NOMO-1 (cell line): ENCODE measurements at regions not wholly inside any gene's neighbourhood (a gene's known extent, or its start where the extent isn't known, plus 50 kb on each side); places are given as distances from the start of the nearest gene placed in this dataset.
"Not testable (repeated sequence)": the region's sequence is repeated elsewhere in the genome, so short reads cannot be mapped to it uniquely, and the experiment has no call there.

Experiments
- DNase-seq, 2 experiments: peaks; one replicate each; lab custom pipeline; 2025; ENCODE audit not compliant: unreplicated experiment in 2 of 2; lab: John Stamatoyannopoulos, UW

DNA sequence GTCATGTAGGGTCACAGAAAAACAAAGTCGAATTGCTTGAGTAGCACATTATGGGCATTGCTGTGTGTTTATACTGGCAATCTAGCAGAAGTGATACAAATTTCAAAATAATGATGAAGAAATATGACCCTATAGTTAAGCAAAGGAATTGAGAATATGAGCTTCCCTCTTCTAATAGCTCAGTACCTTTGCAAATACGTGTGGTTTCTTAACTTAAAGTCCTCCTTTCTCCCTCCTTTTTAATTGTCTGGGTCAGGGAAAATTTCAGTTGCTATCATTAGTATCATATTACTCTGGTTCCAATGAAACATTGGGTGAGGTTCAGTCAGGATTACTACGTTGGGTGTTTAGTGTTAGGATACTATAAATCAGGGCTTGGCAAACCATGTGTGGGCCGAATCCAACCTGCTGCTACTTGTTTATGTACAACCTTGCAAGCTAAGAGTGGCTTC, 166.8 kb upstream of the CARMIL1 start:
- DNase-seq = peak; percentile 37 to 89

DNA sequence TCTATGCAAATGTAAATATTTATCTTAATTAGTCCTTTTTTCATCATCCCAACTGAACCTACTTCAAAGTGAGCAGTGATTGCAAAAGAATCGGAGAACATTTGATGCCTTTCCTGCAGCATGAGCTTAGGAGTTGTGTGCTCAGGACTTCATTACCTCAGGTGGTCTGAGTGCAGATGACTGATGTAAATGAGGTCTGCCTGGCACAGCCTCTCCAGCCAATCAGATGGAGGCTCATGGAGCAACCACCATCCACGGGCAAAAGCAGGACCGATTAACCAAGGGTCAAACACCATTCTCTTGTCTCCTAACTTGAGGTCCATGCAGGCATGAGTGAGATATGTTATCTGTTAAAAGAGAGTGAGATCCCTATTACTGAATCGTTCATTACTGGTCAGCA, 165.7 kb upstream of the CARMIL1 start:
- DNase-seq = no peak

DNA sequence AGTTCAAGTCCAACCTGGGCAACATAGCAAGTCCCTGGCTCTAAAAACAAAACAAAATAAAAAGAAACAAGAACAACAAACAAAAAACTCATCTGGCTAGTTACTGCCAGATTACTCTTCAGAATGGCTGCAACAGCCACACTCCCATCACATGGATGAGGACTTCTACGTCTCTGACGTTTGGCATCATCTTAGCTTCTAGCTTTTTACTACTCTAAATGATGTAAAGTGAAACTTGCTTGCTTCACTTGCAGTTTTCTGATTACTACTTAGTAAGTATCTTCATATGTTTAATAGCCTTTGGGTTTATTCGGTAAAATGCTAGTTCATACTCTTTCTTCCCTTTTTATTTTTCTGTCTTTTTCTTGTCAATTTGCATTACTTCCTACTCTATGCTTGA, 161.1 kb upstream of the CARMIL1 start:
- no peak for DNase-seq

DNA sequence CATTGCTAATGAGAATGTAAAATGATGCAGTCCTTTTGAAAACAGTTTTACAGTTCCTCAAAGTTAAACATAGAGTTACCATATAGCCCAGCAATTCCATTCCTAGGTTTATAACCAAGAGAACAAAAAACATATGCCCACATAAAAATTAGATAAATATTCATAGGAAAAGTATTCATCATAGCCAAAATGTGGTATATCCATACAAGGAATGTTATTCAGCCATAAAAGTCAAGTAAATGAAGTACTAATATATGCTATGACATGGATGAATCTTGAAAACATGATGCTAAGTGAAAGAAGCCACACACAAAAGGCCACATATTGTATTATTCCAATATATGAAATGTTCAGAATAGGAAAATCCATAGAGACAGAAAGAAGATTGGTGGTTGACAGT, 158.0 kb upstream of the CARMIL1 start:
- DNase-seq = no peak

DNA sequence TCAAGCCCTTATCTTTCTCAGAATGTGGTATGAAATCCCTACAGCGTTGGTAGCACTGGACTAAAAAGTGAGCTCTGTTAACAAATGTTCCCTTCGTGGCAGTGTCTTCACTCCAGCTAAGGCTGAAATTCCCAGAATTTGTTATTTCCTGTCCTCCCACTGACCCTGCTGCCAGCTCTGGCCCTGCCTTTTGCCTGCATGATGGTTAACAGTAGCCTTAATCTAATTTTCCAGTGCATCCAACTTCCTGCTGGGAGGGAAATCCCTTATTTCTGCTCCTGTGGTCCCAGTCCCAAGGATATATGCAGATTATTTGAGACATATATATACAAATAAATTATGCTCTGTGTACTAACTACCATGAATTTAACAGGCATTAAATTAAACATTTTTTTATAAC, 157.2 kb upstream of the CARMIL1 start:
- no peak for DNase-seq

DNA sequence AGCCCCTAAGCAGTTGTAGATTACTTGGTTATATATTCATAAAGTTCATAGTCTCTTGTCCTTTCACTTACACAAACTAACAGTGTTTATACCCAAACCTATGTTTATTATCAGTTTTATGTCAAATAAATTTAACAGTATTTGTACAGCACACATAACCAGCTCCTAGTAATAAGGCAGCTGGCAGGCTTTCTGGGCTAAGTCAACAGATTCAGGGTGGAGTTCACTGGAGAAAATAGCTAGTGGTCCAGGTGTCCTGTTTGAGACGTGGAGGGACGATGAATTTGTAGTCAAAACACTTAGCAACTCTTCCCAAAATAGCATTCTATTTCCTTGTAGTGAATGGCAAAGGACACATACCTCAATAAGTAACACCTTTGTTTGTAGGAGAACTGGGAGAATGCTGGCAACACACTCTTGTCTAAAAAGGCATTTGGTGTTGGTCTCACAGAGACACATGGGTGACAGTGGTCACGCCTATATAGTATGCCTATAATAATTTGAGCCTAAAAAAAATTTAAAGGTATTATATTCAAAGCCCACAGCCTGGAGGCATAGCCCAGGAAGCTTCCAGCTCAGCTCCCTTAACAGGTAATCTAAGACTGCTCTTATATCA, 156.4 kb upstream of the CARMIL1 start:
- DNase-seq = no peak

DNA sequence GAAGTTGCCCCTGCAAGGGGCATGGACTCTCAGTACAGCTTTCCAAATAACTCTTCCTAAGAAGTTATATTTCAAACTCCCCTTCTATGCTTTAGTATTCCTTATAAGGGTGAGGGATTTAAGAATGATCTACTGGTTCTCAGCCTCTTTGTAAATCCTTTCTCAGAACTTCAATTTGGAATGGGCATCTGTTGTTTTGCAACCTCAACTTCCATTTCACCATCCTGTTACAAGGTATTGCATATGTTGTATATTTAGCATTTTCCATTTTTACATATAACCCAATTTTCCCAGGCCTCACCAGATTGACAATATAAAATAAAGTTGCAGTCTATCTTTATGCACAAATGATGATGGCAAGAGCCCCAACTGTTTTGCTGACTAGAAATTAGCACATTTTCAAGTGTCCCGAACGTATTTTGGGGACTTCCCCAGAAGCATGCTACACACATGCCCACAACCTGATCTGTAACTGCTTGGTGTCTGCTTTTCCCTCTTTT, 154.9 kb upstream of the CARMIL1 start:
- peak in 1 of 2 experiments; percentile 5 for DNase-seq

DNA sequence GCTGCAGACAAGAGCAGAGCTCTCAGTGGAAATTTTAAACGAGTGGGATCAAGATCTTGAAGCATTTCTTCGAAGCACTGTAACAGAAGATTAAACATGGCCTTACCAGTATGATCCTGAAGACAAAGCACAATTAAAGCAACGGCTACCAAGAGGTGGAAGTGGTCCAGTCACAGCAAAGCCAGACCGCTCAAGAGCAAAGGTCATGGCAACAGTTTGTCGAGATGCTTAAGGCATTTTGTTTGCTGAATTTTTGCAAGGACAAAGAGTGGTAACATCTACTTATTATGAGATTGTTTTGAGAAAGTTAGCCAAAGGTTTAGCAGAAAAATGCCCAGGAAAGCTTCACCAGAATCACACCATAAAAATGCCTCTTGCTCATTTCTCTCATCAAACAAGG, 153.4 kb upstream of the CARMIL1 start:
- no peak for DNase-seq

DNA sequence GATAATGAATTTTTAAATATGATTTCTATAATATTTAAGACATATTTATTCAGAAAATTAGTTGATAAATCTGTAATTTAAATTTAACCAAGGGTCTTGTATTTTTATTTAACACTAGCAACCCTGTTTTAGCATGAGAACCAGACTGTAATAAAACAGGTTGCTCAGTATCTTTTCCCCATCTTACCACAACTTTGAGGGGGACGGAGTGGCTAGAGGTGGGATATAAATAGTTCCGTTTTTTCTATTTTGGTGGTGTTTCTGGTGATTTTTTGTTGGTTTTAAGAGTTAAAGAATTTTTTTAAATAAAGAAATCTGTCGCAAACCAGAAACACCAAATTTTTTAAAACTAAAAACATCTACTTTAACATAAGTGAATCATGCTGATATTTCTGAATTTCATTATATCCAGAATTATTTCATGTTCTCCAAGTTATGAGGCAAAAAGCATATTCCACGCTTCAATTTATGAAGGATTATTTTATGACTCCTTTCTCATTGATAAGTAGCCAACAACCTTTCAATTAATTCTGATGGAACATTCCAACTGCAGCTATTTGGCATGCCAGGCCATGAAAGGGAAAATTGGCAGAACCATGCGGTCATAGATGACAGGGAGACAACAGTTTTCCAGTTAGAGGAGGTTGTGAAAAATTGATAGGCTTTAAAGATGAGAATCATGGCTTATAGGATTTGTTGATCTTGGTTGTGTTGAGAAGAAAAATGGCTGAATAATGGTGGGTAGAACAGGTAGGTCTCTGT, 151.9 kb upstream of the CARMIL1 start:
- no peak for DNase-seq

DNA sequence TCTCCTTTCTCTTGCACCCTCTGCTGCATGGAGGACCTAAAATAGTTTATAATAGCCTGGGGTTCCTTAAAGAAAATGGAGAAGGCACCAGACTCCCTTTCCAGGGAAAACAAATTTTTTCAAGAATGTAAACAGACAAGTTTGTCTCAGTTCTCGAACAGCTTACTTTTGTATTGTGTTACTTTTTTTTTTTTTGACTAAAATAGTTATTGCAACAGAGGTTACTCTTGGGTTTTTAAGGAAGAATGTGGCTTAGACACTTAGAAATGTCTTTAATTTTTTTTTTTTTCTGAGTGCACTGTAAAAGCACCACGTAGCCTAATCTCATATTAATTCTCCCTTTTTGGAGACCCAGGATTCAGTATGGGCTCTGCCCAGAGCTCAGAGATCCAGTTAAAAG, 148.7 kb upstream of the CARMIL1 start:
- peak; percentile 29 to 32 for DNase-seq

DNA sequence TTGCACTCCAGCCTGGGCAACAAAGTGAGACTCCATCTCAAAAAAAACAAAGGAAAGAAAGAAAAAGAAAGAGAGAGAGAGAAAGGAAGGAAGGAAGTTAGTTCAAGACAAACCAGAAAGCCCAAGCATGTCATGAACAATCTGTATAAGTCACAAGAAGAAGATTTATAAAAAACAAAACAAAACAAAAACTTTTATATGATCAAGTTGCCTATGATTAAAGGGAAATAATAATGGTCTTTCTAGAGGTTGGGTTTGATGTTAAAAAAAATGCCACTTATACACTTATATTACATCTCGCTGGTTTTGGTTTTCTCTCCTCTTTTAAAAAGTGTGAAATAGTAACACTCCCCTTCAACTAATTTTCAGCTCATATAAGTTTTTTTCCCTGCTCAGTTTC, 146.2 kb upstream of the CARMIL1 start:
- no peak for DNase-seq

DNA sequence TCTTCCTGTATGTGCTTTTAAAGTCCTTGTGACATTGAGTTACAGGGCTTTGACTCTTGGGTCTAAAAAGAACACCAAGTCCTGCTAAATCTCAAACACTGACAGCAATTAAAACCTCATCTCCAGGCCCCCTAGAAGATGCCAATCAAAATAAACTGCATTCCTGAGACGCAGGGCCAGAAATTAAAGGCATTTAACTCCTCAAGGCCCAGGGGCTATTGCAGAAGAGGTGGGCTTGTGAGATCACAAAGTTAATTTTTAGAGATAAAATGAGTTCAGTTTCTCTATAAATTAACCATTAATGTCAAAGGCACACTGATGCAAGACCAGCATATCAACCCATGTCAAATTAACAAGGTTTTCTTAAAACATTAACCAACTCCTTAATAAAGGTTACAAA, 145.6 kb upstream of the CARMIL1 start:
- DNase-seq = no peak

DNA sequence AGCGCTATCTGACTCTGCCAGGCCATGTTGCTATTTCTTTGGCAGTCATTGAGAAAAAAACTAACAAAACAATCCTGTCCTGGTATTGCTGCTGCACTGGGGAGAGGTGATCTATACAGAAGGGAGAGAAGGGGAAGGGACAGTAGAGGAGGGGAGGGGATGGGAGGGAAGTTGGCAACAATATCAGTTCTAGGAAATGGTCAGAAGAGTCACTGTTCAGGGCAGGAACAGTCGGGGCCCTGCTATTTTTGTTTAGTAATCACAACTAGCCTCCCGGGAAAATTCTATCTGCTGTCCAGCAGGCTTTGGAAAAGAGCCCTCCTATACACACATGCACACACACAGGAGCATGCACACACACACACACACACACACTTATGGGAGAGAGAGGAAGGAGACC, 142.3 kb upstream of the CARMIL1 start:
- peak in 1 of 2 experiments; percentile 37 for DNase-seq

DNA sequence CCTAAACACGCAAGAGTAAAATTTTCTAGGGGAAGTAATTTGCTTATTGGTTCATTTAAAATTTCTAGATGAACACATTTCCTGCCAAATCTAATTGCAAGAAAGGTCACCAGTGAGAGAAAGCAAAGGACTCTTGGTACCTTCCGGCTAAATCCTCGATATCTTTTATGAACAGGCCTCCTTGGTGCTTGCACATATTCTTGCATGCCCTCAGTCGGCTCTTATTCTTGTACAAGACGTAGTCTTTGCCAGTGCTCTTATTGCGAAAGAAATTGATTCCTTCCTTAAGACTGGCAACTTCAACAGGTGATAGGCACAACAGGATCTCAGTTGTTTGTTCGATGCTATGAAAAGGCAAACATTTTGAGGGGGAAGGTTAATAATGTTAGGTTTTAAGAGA, 141.7 kb upstream of the CARMIL1 start:
- peak; percentile 24 to 50 for DNase-seq

DNA sequence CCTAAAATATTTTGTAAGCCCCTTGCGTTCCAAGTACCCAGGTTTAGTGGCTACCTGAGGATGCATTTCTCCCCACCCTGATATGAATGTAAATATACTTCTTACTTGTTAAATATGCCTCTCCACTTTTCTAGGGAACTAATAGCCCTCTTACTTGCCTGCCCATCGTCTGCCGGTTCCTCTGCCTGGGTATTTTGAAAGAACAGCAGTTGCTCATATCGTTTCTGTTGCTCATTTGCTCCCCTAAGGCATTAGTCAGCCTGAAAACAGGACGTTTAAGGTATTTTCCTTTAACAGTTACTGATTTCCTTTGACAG, 141.3 kb upstream of the CARMIL1 start:
- no peak for DNase-seq

DNA sequence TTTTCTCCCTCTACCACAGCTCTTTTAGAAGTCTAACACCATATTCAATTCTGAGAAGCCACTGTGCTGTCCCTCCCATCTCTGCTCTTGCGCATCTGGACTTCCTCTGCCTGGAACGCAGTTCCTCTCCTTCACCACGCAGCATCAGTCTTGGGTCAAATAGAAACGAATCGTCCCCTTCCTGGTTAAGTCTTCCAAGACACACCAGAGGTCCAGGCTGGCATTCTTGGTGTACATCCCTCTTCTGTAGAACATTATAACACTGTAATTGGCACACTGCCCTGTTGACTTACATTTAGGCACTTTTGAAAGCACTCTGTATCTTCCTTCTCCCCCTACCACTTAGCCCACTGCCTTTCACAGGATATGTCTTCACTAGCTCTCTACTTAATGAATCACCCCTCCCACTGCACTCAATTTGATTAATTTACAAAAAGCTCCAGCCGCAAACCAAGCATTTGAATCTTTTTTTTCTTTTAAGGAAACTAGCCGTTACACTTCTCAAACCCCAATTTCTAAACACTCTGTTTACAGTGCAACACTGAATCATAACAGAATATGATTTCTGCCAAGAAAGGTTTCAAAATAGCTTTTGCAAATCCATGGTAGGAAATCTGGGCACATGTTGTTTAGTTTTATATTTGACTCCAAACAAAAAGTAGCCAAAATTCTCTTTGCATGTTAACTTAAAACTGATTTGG, 140.8 kb upstream of the CARMIL1 start:
- DNase-seq = peak; percentile 82 to 93

DNA sequence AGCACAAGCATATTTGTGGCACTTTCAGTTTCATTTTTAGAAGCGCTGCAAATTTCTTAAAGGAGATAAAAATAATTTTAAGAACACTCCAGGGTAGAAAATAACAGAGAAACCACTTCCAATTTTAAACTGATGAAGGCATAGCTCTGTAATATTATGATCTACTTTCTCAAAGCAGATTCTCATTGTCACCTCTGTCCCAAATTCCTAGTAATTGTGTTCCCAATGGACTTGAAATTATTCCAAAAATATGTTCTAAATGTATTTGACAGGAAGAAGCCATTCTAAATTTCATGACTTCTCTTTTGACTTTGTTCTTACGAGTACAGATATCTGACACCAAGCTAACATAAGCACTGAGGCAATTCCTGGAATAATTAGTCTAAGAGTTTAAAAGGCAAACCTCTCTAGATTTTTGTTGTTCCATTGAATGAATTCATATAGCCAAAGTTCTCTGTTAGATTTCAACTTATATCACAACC, 140.2 kb upstream of the CARMIL1 start:
- no peak for DNase-seq

DNA sequence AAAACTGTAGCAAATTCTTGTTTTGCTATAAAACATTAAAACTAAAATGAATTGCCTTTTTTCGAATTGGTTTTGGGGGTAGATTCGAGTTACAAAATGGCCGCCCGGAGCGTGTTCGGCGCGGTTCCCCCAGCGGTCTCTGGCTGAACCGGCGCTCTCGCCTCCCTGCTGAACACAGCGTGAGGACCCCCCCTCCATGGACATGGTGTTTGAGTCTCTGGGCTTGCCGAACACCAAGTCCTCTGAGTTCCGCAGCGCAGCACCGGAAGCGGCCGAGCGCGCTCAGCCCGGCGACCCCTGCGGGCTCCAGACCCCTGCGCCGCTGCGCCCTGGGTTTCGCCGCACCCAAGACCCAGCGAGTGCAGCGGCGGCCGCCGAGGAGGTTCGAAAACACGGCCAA, 139.6 kb upstream of the CARMIL1 start:
- not testable (repeated sequence) for DNase-seq

DNA sequence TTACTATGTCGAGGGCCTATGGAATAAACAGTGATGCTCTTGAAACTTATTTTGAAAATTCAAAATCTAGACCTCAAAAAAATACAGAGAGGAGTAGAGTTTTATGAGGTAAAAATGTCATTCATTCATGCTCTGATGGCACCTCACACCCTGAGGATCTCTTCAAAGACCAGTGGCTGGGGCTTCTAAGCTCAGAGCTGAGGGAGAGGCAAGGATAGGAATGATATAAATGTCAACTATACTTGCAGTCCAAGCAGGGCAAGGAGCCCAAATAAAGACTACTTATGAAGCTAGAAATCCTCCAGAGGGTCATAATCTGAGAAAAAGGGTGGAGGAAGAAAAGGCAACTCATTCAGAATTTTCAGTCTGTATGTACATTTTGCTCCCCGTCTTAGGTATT, 136.7 kb upstream of the CARMIL1 start:
- no peak for DNase-seq

DNA sequence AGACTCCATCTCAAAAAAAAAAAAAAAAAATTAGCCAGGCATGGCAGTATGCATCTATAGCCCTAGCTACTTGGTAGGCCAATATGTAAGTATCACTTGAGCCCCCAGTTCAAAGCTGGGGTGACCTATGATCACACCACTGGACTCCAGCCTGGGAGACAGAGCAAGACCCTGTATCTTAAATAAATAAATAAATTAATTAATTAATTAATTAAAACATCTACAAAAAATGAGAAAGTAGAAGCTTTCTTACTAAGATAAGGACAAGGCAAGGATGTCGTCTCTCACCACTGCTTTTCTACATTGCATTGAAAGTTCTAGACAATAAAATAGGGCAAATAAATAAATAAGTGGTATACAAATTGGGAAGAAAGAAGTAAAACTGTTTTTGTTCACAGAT, 134.3 kb upstream of the CARMIL1 start:
- DNase-seq = no peak

DNA sequence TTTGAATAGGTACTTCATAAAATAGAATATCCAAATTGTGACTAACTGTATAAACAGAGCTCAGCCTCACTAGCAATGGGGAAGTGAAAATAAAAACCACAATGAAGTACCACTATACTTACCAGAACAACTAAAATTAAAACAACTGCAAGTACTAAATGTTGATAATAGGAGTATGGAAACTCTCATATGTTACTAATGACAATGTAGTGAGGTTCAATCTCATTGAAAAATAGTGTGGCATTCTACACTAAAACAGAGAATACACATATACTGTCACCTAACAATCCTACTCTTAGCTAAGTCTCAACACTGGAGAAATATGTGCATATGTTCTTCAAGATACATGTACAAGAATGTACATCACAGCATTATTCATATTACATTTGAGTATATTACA, 132.0 kb upstream of the CARMIL1 start:
- peak; percentile 24 to 92 for DNase-seq

DNA sequence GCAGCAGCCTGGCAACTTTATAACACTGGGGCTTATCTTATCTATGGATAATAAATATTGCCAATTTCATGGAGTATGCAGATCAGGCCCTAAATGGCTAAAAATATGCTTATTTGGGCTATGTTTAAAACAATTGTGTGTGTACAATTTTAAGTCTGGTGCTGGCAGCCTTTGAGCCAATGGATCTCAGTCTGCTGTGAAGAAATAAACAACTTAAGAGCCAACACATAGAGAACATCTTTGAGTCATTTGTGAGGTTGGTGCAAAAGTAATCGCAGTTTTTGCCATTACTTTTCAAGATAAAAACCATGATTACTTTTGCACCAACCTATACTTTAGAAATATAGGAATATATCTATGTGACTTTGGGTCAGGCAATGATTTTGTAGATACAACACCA, 129.1 kb upstream of the CARMIL1 start:
- no peak for DNase-seq
